Renal cortical epithelial cell (primary cell): ENCODE measurements at regions not wholly inside any gene's neighbourhood (a gene's known extent, or its start where the extent isn't known, plus 50 kb on each side); places are given as distances from the start of the nearest gene placed in this dataset.
A peak's percentile ranks its signal among the peaks of the same experiment; 100 is the strongest.

ENCODE experiments used
- DNase-seq: peaks from one replicate; pipeline ENCODE4 v3.0.0-alpha.2; 2011; ENCODE audit warnings: low read depth

DNA sequence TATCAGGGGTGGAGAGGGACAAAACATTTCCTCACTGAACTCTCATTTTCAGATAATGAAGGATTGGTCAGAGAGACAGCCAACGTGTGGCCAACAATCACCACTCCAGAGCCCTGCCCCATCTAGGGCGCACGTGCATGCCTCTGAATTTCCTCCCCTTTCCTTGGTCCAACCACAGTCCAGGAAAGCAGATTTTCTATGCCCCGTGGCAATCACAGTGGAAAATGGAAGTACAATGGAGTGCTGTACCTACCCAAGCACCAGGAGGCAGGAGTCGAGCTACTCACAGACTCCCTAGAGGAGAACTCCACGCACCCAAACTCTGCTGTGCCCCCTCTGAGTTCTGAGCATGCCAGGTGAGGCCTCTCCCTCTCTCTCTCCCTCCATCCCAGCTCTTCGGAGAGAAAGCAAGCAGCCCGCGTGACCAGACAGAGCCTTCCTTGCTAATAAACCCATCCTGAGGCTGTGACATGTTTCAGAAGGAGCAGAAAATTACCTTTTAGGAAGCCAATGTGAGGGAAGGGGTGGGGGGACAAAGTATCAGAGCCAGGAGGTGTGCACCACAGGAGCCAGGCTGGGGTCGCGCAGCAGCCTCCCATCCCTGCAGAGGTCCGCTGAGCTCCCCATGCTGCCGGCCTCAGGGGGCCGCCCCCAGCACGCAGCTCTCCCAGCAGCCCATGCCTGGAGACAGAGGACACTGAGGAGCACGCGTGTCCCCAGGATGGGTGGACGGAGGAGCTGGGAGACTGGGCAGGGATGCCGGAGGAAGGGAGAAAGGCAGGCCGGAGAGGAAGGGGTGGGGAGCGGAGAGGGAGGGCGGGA lies 73.4 kb downstream of the PITPNM2 start:
- no peak for DNase-seq

DNA sequence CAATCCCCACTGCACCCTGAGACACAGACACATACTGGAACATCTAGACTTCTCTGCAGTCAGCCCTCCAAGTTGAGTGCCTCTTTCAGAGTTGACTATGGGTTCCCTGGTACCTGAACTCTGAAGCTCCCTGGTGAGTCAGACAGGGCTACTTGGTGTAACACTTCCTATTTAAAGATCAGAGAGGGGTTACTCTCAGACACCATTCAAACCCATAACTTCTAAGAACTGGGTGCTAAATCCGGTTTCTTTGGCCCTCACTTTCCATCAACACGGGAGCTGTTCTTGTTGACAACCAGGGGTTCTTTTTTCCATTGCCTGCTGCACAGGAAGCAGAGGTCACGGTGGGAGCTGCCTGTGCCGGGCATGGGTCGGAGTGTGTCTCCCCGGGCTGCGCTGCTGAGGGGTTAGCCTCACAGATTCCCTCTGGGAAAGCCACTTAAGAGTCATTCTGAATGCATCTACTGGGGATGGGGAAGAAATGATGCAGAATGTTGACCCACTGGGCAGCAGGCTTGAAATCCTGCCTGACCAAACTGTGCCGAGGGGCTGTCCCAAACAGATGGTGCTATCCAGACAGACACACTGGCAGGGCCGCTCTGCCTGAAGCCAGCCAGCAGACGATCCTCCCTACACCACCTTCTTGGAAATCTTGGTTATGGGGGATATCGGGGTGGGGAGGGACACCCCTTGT lies 74.1 kb downstream of the PITPNM2 start:
- DNase-seq: no peak

- DNase-seq: no peak
These were observed 75.2 kb downstream of the PITPNM2 start for GRCh38 chr12:123075646-123076171.

- no peak for DNase-seq
These were observed 75.7 kb downstream of the PITPNM2 start for GRCh38 chr12:123075087-123075645.

DNA sequence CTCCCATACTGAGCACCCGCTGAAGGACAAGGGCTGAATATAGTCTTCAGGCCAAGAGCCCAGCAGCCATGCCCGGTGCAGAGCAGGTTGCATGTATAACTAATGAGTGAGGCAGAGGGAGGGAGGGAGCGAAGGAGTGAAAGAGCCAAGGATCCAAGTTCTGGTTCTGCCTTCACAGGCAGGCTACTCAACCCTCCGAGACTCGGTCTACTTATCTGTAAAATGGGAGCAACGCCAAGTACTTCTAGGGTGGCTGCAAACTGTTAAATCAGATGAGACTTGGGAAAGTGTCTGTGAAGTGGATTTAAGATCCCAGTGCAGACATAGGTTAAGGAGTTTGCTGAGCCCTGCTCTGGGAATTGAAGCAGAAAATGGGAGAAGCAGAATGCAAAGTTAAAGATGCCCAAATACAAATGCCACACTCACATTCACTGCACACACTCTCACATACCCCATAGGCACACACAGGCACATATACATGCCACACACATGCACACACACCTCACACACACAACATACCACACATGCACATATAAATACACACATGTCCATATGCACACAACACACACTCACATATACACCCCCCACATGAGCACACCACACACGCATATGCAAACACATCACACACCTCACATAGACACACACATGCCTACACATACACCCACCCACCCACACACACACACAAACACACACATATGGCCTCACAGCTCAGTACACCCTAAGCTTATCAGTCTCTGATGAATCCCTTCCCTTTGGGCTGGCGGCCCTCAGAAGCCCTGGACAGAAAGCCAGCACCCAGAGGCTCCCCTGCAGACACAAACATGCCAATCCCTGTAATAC lies 76.7 kb downstream of the PITPNM2 start:
- DNase-seq: no peak

DNA sequence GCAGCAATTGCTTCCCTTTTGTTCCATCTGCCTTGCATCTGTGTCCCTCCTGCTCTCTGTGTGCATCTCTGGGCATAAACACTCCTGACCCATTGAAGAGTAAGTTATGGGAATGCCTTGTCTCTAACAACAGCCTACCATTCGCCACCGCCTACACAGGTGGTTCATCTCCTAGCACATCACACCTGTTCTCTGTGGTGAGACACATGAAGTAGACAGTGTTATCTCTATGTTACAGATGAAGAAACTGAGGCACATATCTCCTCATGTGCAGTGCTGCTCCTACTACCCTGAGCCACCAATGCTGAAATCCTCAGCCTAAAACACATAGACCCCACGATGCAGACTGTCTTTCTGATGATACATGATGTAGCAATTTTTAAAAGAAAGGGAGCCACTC lies 77.6 kb downstream of the PITPNM2 start:
- DNase-seq: no peak

DNA sequence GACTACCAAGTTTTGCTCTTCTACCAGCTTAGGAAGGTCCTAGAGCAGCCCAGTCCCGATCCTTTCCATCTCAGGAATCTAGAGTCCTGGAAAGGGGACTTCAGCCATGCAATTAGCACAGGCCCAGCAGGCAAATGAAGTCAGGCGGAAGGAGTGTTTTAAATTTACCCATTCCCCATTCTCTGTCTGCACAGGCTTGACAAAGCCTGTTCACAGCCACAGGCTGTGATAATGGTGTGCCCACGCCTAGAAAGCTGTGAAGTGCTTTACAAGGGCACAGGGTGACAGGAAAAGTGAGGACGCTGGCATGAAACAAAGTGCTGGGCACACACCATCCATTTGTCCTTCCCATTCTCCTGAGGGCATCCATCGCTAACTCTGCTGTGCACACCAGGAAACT lies 79.0 kb downstream of the PITPNM2 start:
- no peak for DNase-seq

GRCh38 chr12:123071099-123071800 lies 79.6 kb downstream of the PITPNM2 start:
- no peak for DNase-seq

DNA sequence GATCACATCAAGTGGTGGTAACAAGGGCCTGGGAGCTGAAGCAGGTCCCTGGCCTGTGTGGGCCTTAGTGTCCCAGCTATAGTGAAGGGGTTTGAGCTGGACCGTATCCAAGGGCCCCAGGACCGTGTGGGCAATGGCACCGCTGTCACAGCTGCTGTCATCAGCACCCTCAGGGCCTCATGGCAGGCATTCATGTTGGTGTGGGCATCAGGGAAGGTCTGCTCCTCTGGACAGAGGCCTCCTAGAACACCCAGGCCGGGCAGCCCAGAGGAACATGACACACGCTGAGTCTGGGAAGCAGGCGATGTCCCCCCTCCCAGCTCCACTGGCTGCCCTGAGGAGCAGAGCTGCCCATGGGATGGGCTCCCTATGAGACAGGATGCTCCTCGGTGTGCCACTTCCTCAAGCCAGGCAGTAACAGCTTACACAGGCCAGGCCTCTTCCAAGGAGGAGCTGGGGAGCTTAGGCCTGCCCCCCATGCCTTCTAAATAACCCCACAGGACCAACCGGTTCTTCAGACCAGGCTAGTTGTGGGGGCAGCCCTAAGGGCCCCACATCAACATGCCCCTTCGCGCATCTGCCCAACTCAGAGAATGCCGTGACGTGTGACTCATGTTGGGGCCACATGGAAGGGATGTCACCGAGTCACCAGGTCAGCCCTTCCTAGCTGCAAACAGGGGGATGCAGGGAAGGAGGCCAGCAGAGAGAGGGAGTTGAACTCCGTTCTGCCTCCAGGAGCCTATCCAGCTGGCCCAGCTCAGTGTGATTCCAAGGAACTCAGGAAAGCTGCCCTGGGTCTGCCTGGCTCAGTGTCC lies 80.4 kb downstream of the PITPNM2 start:
- no peak for DNase-seq

DNA sequence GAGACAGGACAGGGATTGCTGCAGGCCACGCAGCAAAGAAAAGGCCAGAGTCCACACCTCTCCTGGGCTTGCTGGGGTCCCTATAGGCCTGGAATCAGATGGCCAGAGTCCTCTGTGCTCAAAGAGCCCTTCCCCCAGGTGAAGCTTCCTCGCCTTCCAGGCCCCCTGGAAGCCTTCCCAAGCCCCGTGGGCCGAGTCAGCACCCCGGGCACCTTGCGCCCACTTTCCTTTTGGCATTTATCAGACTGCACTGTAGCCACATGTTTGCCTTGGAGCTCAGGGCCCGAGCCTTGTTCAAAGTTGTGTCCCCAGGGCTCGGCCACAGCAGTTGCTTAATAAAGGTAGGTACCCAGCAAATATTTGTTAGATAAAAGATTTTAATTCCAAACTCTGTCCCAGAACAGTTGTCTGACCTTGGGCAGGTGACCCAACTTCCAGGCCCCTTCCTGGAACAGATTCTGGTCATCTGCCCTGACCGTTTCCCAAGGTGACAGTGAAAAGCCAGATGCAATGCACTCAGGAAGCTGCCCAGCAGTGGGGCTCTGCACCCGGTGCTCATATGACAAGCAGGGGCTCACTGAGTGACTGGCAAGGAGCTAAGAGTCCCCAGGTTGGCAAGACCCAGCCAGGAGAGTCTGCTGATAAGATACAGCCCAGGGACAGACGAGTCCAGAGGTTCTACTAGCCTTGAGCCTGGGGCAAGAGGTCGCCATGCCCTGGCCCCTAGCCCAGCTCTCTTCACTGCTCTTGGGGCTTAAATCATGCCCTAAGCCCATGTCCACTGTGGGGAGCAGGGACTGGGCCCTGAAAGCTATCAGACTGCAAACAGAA lies 81.2 kb downstream of the PITPNM2 start:
- no peak for DNase-seq

- no peak for DNase-seq
These were observed 83.2 kb downstream of the PITPNM2 start for GRCh38 chr12:123067654-123068053.

- DNase-seq: no peak
These were observed 84.5 kb downstream of the PITPNM2 start for GRCh38 chr12:123066384-123066710.

DNA sequence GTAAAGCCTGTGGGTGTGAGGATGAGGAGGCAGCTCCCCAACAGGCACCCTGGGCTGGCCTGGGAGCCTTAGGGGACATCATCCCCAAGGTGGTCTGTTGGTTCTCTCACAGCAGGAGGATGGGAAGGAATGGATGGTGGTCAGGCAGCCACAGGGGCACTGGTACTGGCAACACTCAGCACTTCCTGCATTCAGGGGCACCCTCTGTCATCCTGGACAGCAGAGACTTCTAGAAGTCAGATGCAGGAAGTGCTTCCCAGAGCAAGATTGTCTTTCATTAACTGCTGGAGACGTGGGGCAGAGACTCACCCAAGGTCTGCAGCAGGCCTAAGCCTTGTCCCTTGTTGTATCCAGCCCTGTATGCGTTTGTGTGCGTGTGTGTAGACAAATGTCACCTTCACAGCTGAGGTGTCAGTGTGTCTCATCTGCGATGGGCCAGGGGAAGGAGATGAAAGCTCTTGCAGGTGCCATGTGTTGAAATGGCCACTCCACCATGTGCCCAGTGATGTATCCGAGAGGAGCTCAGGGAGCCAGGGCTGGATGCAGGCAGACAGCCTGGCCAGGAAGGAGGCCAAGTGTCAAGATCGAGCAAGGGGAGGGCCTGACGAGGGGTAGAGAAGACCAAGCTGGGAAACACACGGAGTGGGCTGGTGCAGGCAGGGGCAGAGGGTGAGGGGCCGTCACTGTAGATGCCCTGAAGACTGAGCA lies 85.1 kb downstream of the PITPNM2 start:
- no peak for DNase-seq

- no peak for DNase-seq
These were observed 84.6 kb downstream of the ARL6IP4 start for GRCh38 chr12:123064885-123065619.

DNA sequence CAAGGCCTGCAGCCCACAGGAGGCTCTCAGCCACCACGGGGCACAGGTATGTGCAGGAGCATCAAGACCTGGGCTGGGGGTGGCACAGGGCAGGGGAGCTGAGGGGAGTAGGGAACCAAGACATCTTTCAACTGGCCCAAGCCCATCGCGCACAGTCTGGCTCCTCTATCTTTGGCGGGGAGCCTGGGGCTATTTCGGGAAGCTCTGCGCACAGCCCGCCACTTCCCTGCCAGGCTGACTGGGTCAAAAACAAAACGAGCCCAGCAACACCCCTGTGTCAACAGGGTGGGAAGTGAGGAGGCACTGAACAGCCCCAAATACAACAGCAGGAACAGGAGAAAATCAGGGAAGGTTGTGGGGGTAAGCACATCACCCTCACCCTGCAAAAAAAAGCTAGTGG lies 83.9 kb downstream of the ARL6IP4 start:
- DNase-seq: no peak

GRCh38 chr12:123063535-123063934 lies 83.1 kb downstream of the ARL6IP4 start:
- DNase-seq: no peak

GRCh38 chr12:123062681-123063486 lies 82.4 kb downstream of the ARL6IP4 start:
- DNase-seq: peak; percentile 85
